Right lobe of liver (tissue), 6 donors: ENCODE measurements at regions not wholly inside any gene's neighbourhood (a gene's known extent, or its start where the extent isn't known, plus 50 kb on each side); places are given as distances from the start of the nearest gene placed in this dataset.

Experiments used
- ATAC-seq, 4 donors: fragments of 200-7000 bp; cut with Tn5 transposase; one replicate each; pipeline ENCODE4 v1.9.1; 2020; ENCODE audit warnings: mild to moderate bottlenecking in 4 of 4, moderate library complexity in 4 of 4
- DNase-seq, 3 donors: peaks; one replicate each; pipeline ENCODE4 v3.0.0-alpha.2; 2020
- H3K27ac ChIP-seq, 3 donors: fragments of 200-600 bp; one replicate each; pipeline ENCODE4 v1.8.0; 2022
- H3K27me3 ChIP-seq, 2 donors: fragments of 200-600 bp; one replicate each; pipeline ENCODE4 v1.8.0; 2022
- H3K36me3 ChIP-seq, 4 donors: fragments of 200-600 bp; sonication (generic) in 1 of 4; one replicate each; pipeline versions ENCODE4 v1.5.1 to v1.8.0; 2017 to 2022; ENCODE audit warnings: control low read depth in 1 of 4
- H3K4me1 ChIP-seq, 4 donors: fragments of 200-600 bp; sonication (generic) in 1 of 4; one replicate each; pipeline versions ENCODE4 v1.5.1 to v1.8.0; 2017 to 2022; ENCODE audit warnings: control low read depth in 1 of 4
- H3K4me3 ChIP-seq, 3 donors: fragments of 200-600 bp; one replicate each; pipeline ENCODE4 v1.8.0; 2022
- H3K9me3 ChIP-seq, 4 donors: fragments of 200-600 bp; sonication (generic) in 1 of 4; one replicate each; pipeline versions ENCODE4 v1.5.1 to v1.8.0; 2017 to 2022; ENCODE audit warnings: control low read depth in 1 of 4
- CTCF ChIP-seq, 4 donors: fragments of 200-600 bp in 3 of 4; fragments of 450-650 bp in 1 of 4; IDR thresholded peaks; one replicate each; pipeline versions ENCODE4 v1.5.1 to v1.8.0; 2016 to 2022; ENCODE audit warnings: antibody characterized with exemption in 4 of 4, mild to moderate bottlenecking in 2 of 4
- POLR2A ChIP-seq: fragments of 450-650 bp; IDR thresholded peaks from one replicate; pipeline ENCODE4 v1.6.1; 2017; ENCODE audit warnings: antibody characterized with exemption, mild to moderate bottlenecking
- WGBS: methylation state at CpG from one replicate; pipeline ENCODE4 v1.1.6; 2018; ENCODE audit warnings: low coverage, low lambda C conversion rate; ENCODE audit not compliant: insufficient coverage; ENCODE audit errors: missing lambda C conversion rate; 5-methylcytosine and 5-hydroxymethylcytosine counted together
- intact Hi-C, 2 donors: fragments of 100-400 bp; cut with DNase I; formaldehyde crosslinking; loops; one replicate each; pipeline versions ENCODE4 v1.11.2 to v1.14.1; 2022
- donor health status: DM: no; HTN: yes; CAD: no.
- donor health status: DM: no; HTN: no; CAD: no.
- donor health status: DM: no; HTN: no; CAD: no.
- donor health status: DM: no; HTN: yes; CAD: no.
- donor health status: DM: no; HTN: yes; CAD: no.

- Histone ChIP-seq H3K27me3 (no peaks in the 10 kb centered on the region), H3K4me1 (peaks cover 0 to 8% (median 0%) of the 10 kb centered on the region in 4 donors), H3K27ac (no peak overlapping the region), H3K36me3 (no peaks in the 10 kb centered on the region), H3K9me3 (no peaks in the 10 kb centered on the region), H3K4me3 (no peak overlapping the region)
- ATAC-seq (peak; percentile 74 to 92 (median 88)), DNase-seq (peak in 2 of 3 donors; percentile 70 to 73)
- TF ChIP-seq POLR2A (no peak), CTCF (IDR thresholded peaks at IDR 0.05) (no peak)
- WGBS = 0% methylated on average over 2 of the region's 2 CpGs
- intact Hi-C loops = no loop called here
Observed at GRCh38 chr7:57375783-57376182, 74.2 kb upstream of the ZNF716 start.

GRCh38 chr7:57381581-57381980, 68.4 kb upstream of the ZNF716 start:
- no peak for DNase-seq
- Histone ChIP-seq H3K27ac (no peak overlapping the region), H3K4me3 (no peak overlapping the region), H3K4me1 (no peaks in the 10 kb centered on the region), H3K9me3 (no peaks in the 10 kb centered on the region), H3K36me3 (no peaks in the 10 kb centered on the region), H3K27me3 (no peaks in the 10 kb centered on the region)
- intact Hi-C loops = no loop called here
- ATAC-seq = no peak
- no CpG with 5 or more reads among the region's 3 CpGs for WGBS
- TF ChIP-seq CTCF (IDR thresholded peaks at IDR 0.05) = no peak
- no peak for TF ChIP-seq POLR2A

- Histone ChIP-seq H3K4me3 (no peak overlapping the region), H3K27ac (no peak overlapping the region), H3K36me3 (no peaks in the 10 kb centered on the region), H3K9me3 (no peaks in the 10 kb centered on the region), H3K27me3 (no peaks in the 10 kb centered on the region), H3K4me1 (no peaks in the 10 kb centered on the region)
- TF ChIP-seq CTCF (IDR thresholded peaks at IDR 0.05) (no peak), POLR2A (no peak)
- no peak for DNase-seq
- no peak for ATAC-seq
- intact Hi-C loops = no loop called here
- 70% methylated on average over 9 of the region's 9 CpGs for WGBS
Observed at GRCh38 chr7:57384380-57384779, 65.6 kb upstream of the ZNF716 start.

- Histone ChIP-seq H3K36me3 (no peaks in the 10 kb centered on the region), H3K27me3 (no peaks in the 10 kb centered on the region), H3K4me3 (no peak overlapping the region), H3K27ac (no peak overlapping the region), H3K9me3 (no peaks in the 10 kb centered on the region), H3K4me1 (no peaks in the 10 kb centered on the region)
- intact Hi-C loops = no loop called here
- WGBS = 64% methylated on average over 3 of the region's 5 CpGs
- ATAC-seq (no peak), DNase-seq (no peak)
- TF ChIP-seq CTCF (IDR thresholded peaks at IDR 0.05) (no peak), POLR2A (no peak)
Observed at GRCh38 chr7:57385668-57386067, 64.3 kb upstream of the ZNF716 start.

- Histone ChIP-seq H3K9me3 (no peaks in the 10 kb centered on the region), H3K4me1 (no peaks in the 10 kb centered on the region), H3K27me3 (no peaks in the 10 kb centered on the region), H3K27ac (no peak overlapping the region), H3K36me3 (no peaks in the 10 kb centered on the region), H3K4me3 (no peak overlapping the region)
- WGBS = 57% methylated on average over 5 of the region's 7 CpGs
- TF ChIP-seq CTCF (IDR thresholded peaks at IDR 0.05) = no peak
- no peak for TF ChIP-seq POLR2A
- no peak for ATAC-seq
- intact Hi-C loops = no loop called here
- no peak for DNase-seq
Observed at GRCh38 chr7:57388761-57389160, 61.2 kb upstream of the ZNF716 start.
